ENCODE measurements at regions not wholly inside any gene's neighbourhood (a gene's known extent, or its start where the extent isn't known, plus 50 kb on each side); places are given as distances from the start of the nearest gene placed in this dataset.

- Histone ChIP-seq H3K27ac (ENCODE audit: control insufficient read depth, insufficient read depth) (no peak overlapping the region), H4K20me1 (ENCODE audit: control insufficient read depth, insufficient read depth) (no peaks in the 10 kb centered on the region), H3K27me3 (replicated peaks in 1 of 2; ENCODE audit: control insufficient read depth in 2 of 2, insufficient read depth in 2 of 2, low read length in 1 of 2) (no peaks in the 10 kb centered on the region), H3K79me2 (ENCODE audit: control insufficient read depth, insufficient read depth, low read length) (no peaks in the 10 kb centered on the region), H3K4me1 (ENCODE audit: control insufficient read depth, insufficient read depth, low read length) (no peaks in the 10 kb centered on the region), H3K36me3 (ENCODE audit: control insufficient read depth in 2 of 2, insufficient read depth in 2 of 2, low read length in 1 of 2) (no peaks in the 10 kb centered on the region), H3K4me2 (ENCODE audit: control insufficient read depth, insufficient read depth) (no peak overlapping the region), H3K4me3 (no peak overlapping the region), H2AFZ (ENCODE audit: control insufficient read depth, low read depth, low read length) (no peak overlapping the region), H3K9ac (ENCODE audit: control insufficient read depth, insufficient read depth, low read length) (no peak overlapping the region), H3K9me3 (replicated peaks; ENCODE audit: control insufficient read depth, insufficient read depth, low read length) (no peaks in the 10 kb centered on the region)
- intact Hi-C loops (cut with micrococcal nuclease; ENCODE audit: unreplicated experiment), result no loop called here
- ATAC-seq, result no peak
- ChIA-PET POLR2A (no interaction called here), SMC1A (ENCODE audit: uncharacterized antibody, unreplicated experiment) (no interaction called here), CTCF (no interaction called here), RAD21 (ENCODE audit: unreplicated experiment) (no interaction called here)
- 0% methylated on average over 2 of the region's 2 CpGs for WGBS (ENCODE audit: insufficient coverage, insufficient replicate concordance, low lambda C conversion rate, missing lambda C conversion rate)
- in situ Hi-C loops (cut with MboI), result no loop called here
- DNase-seq (ENCODE audit: low read depth, low spot score), result no peak
- BruUV-seq (replicated peaks), result no TSS peak
- no peak for TF ChIP-seq ZBED1 (IDR thresholded peaks at IDR 0.05; ENCODE audit: borderline replicate concordance)
- TF ChIP-seq CHD1 (IDR thresholded peaks at IDR 0.05; ENCODE audit: low read depth, low read length), result no peak
- no peak for TF ChIP-seq NR2F1 (conservative IDR thresholded peaks at IDR 0.05)
- TF ChIP-seq MYC (IDR thresholded peaks at IDR 0.05; ENCODE audit: insufficient read depth, insufficient read length, insufficient replicate concordance, low read length, severe bottlenecking), result no peak
- no peak for TF ChIP-seq EGR1 (IDR thresholded peaks at IDR 0.05; ENCODE audit: borderline replicate concordance in 1 of 2, low read depth in 2 of 2, low read length in 2 of 2)
- TF ChIP-seq RELA (IDR thresholded peaks at IDR 0.05; ENCODE audit: borderline replicate concordance, partially characterized antibody), result no peak
- no peak for TF ChIP-seq NR2C2 (IDR thresholded peaks at IDR 0.05; ENCODE audit: borderline replicate concordance, control insufficient read depth, insufficient read length, low read depth)
- no peak for FAIRE-seq
Measured at GRCh38 chr1:99163671-99164070, 100.6 kb upstream of the PLPPR4 start.

- ChIA-PET SMC1A (ENCODE audit: uncharacterized antibody, unreplicated experiment) (interaction anchor here (0.6 kb wide), 1 partner anchor 321 kb away, joined by 3 read pairs; no protein-coding TSS in a partner anchor), POLR2A (no interaction called here), CTCF (interaction anchor here (0.8 to 1.1 kb wide), 2 partner anchors 11 to 311 kb away, joined by 3 read pairs; no protein-coding TSS in a partner anchor), RAD21 (ENCODE audit: unreplicated experiment) (no interaction called here)
- Histone ChIP-seq H3K4me3 (no peak overlapping the region), H3K4me1 (ENCODE audit: control insufficient read depth, insufficient read depth, low read length) (no peaks in the 10 kb centered on the region), H3K27me3 (replicated peaks in 1 of 2; ENCODE audit: control insufficient read depth in 2 of 2, insufficient read depth in 2 of 2, low read length in 1 of 2) (no peaks in the 10 kb centered on the region), H3K9ac (ENCODE audit: control insufficient read depth, insufficient read depth, low read length) (no peak overlapping the region), H3K27ac (ENCODE audit: control insufficient read depth, insufficient read depth) (no peak overlapping the region), H3K79me2 (ENCODE audit: control insufficient read depth, insufficient read depth, low read length) (no peaks in the 10 kb centered on the region), H3K4me2 (ENCODE audit: control insufficient read depth, insufficient read depth) (no peak overlapping the region), H2AFZ (ENCODE audit: control insufficient read depth, low read depth, low read length) (no peak overlapping the region), H3K9me3 (replicated peaks; ENCODE audit: control insufficient read depth, insufficient read depth, low read length) (no peaks in the 10 kb centered on the region), H4K20me1 (ENCODE audit: control insufficient read depth, insufficient read depth) (no peaks in the 10 kb centered on the region), H3K36me3 (ENCODE audit: control insufficient read depth in 2 of 2, insufficient read depth in 2 of 2, low read length in 1 of 2) (no peaks in the 10 kb centered on the region)
- DNase-seq (ENCODE audit: low read depth, low spot score), result no peak
- no peak for FAIRE-seq
- 0% methylated on average over 1 of the region's 1 CpG for WGBS (ENCODE audit: insufficient coverage, insufficient replicate concordance, low lambda C conversion rate, missing lambda C conversion rate)
- in situ Hi-C loops (cut with MboI), result loop anchor here (10.0 kb wide), 1 partner anchor 304 kb away; no protein-coding TSS in a partner anchor
- no TSS peak for BruUV-seq (replicated peaks)
- no peak for ATAC-seq
- intact Hi-C loops (cut with micrococcal nuclease; ENCODE audit: unreplicated experiment), result no loop called here
- TF ChIP-seq MYB (IDR thresholded peaks at IDR 0.05; ENCODE audit: borderline replicate concordance, low read depth, low read length) (no peak), ZBTB40 (IDR thresholded peaks at IDR 0.05; ENCODE audit: borderline replicate concordance) (no peak), ZBTB11 (CRISPR knock-in tag; IDR thresholded peaks at IDR 0.05) (no peak), SMAD1 (IDR thresholded peaks at IDR 0.05; ENCODE audit: low read depth, partially characterized antibody) (no peak)
Measured at GRCh38 chr1:99170516-99170915, 93.8 kb upstream of the PLPPR4 start.

Measured in GM12878 (cell line).